ENCODE measurements at regions not wholly inside any gene's neighbourhood (a gene's known extent, or its start where the extent isn't known, plus 50 kb on each side); places are given as distances from the start of the nearest gene placed in this dataset.

DNA sequence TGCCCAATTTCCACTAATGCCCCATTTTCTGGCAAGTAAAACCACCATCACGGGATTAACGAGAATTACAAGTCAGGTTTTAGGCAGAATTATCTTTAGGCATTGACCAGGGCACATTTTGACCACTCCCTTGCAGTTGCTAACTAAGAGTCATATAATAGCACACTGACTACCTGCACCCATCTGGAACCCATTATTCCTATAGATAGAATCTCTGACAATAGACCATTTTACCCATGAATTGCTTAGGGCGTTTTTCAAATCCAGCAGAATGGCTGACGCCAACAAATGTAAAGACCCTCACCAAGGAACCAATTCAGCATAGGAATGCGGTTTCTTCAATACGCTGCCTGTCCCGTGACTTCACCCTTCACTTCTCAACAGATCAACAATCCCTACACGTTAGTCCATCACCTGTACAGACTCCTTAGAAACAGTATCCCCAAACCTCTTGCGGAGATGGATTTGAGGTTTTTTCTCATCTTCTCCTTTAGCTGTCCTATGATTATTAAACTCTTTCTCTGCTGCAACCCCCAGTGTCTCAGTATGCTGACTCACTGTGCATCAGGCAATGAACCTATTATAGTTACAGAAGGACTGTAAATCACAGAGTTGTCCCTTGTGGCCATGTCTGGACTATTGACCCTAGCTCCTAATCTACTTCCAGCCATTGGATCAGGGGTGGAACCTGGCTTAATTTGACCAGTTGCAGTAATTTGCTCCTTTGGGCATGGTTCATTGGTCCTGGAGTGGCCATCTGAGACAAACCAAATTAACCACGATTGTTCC lies 177.3 kb upstream of the PLXNC1 start:
- TF ChIP-seq, protein P1, sequence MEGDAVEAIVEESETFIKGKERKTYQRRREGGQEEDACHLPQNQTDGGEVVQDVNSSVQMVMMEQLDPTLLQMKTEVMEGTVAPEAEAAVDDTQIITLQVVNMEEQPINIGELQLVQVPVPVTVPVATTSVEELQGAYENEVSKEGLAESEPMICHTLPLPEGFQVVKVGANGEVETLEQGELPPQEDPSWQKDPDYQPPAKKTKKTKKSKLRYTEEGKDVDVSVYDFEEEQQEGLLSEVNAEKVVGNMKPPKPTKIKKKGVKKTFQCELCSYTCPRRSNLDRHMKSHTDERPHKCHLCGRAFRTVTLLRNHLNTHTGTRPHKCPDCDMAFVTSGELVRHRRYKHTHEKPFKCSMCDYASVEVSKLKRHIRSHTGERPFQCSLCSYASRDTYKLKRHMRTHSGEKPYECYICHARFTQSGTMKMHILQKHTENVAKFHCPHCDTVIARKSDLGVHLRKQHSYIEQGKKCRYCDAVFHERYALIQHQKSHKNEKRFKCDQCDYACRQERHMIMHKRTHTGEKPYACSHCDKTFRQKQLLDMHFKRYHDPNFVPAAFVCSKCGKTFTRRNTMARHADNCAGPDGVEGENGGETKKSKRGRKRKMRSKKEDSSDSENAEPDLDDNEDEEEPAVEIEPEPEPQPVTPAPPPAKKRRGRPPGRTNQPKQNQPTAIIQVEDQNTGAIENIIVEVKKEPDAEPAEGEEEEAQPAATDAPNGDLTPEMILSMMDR (IDR thresholded peaks at IDR 0.05): no peak
- TF ChIP-seq POLR2A (IDR thresholded peaks at IDR 0.05): no peak

All from esophagus squamous epithelium (tissue), 4 donors.